AG04450 (cell line): ENCODE measurements at regions not wholly inside any gene's neighbourhood (a gene's known extent, or its start where the extent isn't known, plus 50 kb on each side); places are given as distances from the start of the nearest gene placed in this dataset.

ENCODE experiments used
- CTCF ChIA-PET: fragments of 300-600, 350-600 bp; formaldehyde crosslinking; extraction: SDS; loops from one replicate; lab custom pipeline; 2022; ENCODE audit warnings: antibody characterized with exemption, inconsistent platforms; lab: Charles Lee
- POLR2A ChIA-PET: fragments of 350-600 bp; formaldehyde crosslinking; extraction: SDS; loops from one replicate; lab custom pipeline; 2021; ENCODE audit warnings: antibody characterized with exemption, inconsistent platforms; lab: Yijun Ruan, JAX
- DNase-seq: peaks from one replicate; pipeline ENCODE4 v3.0.0-alpha.2; 2011; ENCODE audit warnings: low read depth, low spot score
- H3K27ac ChIP-seq: one replicate; pipeline ENCODE4 v1.5.1; 2012; ENCODE audit warnings: low read depth, low read length, control low read depth
- H3K27me3 ChIP-seq: one replicate; pipeline ENCODE4 v1.6.0; 2012; ENCODE audit warnings: low read length; ENCODE audit not compliant: control insufficient read depth, insufficient read depth
- H3K4me3 ChIP-seq: 2 replicates; pipeline ENCODE4 v1.5.1; 2011; ENCODE audit warnings: mild to moderate bottlenecking, low read depth, low read length, control low read depth
- H3K9me3 ChIP-seq: 2 replicates; pipeline ENCODE4 v1.5.1; 2012; ENCODE audit warnings: low read length; ENCODE audit not compliant: control insufficient read depth, insufficient read depth
- TF ChIP-seq, protein P1 (sequence below): IDR thresholded peaks from 2 replicates; pipeline ENCODE4 v1.5.1; 2011; ENCODE audit warnings: low read depth, low read length, control low read depth, inconsistent platforms

DNA sequence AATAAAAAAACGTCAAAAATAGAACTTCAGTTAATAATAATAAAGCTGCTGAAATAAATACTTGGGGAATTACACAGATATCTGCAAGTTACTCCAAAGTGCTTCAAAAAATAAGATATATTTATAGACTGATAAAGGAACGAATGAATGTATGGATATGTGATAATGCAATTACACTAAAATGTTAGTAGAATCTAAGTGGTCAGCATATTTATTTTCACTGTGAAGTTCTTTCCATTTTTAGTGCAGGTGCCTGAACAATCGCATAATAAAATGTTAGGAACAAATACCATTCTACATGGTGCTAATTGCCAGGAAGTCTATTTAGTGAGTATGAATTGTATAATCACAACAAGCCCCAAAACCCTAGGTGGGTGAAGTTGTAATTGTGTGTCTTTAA, 169.6 kb upstream of the RGPD4 start:
- TF ChIP-seq, protein P1, sequence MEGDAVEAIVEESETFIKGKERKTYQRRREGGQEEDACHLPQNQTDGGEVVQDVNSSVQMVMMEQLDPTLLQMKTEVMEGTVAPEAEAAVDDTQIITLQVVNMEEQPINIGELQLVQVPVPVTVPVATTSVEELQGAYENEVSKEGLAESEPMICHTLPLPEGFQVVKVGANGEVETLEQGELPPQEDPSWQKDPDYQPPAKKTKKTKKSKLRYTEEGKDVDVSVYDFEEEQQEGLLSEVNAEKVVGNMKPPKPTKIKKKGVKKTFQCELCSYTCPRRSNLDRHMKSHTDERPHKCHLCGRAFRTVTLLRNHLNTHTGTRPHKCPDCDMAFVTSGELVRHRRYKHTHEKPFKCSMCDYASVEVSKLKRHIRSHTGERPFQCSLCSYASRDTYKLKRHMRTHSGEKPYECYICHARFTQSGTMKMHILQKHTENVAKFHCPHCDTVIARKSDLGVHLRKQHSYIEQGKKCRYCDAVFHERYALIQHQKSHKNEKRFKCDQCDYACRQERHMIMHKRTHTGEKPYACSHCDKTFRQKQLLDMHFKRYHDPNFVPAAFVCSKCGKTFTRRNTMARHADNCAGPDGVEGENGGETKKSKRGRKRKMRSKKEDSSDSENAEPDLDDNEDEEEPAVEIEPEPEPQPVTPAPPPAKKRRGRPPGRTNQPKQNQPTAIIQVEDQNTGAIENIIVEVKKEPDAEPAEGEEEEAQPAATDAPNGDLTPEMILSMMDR, result no peak
- Histone ChIP-seq H3K4me3 (no peak overlapping the region), H3K9me3 (no peaks in the 10 kb centered on the region), H3K27ac (no peak overlapping the region), H3K27me3 (no peaks in the 10 kb centered on the region)
- POLR2A ChIA-PET, result no interaction called here
- CTCF ChIA-PET, result no interaction called here
- DNase-seq, result no peak

DNA sequence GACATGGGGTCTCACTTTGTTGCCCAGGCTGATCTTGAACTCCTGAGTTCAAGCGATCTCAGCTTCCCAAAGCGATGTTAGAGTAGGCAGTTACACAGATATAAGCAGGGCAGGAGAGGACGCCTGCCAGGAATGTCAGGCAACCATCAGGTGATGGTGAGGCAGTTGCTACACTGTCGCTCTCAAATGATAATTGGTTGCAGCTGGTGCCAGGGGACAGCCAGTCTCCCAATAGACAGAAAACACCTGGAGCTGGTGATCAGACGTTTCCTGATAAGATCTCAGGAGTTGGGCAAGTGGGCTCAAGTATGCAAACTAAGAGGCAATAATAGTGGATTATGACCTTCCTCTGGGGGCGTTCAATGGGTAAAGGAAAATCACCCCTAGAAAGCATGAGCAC, 163.1 kb upstream of the RGPD4 start:
- TF ChIP-seq, protein P1, result no peak
- ChIA-PET POLR2A (no interaction called here), CTCF (no interaction called here)
- no peak overlapping the region for H3K4me3 ChIP-seq
- no peak overlapping the region for H3K27ac ChIP-seq
- no peaks in the 10 kb centered on the region for H3K9me3 ChIP-seq
- H3K27me3 ChIP-seq, result no peaks in the 10 kb centered on the region
- DNase-seq, result no peak

DNA sequence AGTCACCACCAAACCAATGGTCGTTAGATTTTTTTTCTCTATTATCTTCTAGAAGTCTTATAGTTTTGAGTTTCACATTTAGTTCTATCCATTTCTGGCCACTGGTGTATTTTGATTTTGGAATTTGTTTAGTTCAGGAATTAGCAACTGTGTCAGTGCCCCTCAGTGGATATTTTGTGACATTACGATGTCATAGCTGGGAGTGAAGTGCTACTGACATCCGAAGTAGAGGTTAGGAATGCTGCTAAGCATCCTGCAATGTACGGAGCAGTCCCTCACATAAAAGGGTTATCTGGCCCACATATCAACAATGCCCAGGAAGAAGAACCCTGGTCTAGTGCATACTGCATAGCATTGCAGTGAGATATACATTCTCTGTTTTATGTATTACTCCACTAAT, 157.4 kb upstream of the RGPD4 start:
- H3K9me3 ChIP-seq, result peaks cover 4% of the 10 kb centered on the region
- ChIA-PET POLR2A (no interaction called here), CTCF (no interaction called here)
- no peak for DNase-seq
- TF ChIP-seq, protein P1, result no peak
- H3K27me3 ChIP-seq, result no peaks in the 10 kb centered on the region
- H3K27ac ChIP-seq, result no peak overlapping the region
- no peak overlapping the region for H3K4me3 ChIP-seq

GRCh38 chr2:107681936-107682335, 144.8 kb upstream of the RGPD4 start:
- ChIA-PET POLR2A (no interaction called here), CTCF (no interaction called here)
- no peaks in the 10 kb centered on the region for H3K27me3 ChIP-seq
- no peak overlapping the region for H3K4me3 ChIP-seq
- no peaks in the 10 kb centered on the region for H3K9me3 ChIP-seq
- H3K27ac ChIP-seq, result no peak overlapping the region
- no peak for DNase-seq
- TF ChIP-seq, protein P1, result no peak

GRCh38 chr2:107684421-107684820, 142.3 kb upstream of the RGPD4 start:
- Histone ChIP-seq H3K9me3 (no peaks in the 10 kb centered on the region), H3K27ac (no peak overlapping the region), H3K4me3 (no peak overlapping the region), H3K27me3 (no peaks in the 10 kb centered on the region)
- no peak for DNase-seq
- TF ChIP-seq, protein P1, result no peak
- ChIA-PET POLR2A (no interaction called here), CTCF (interaction anchor here (1.1 kb wide), 1 partner anchor 18 kb away, joined by 3 read pairs; no protein-coding TSS in a partner anchor)
